Mammary epithelial cell (primary cell): ENCODE measurements at regions not wholly inside any gene's neighbourhood (a gene's known extent, or its start where the extent isn't known, plus 50 kb on each side); places are given as distances from the start of the nearest gene placed in this dataset.

Source experiments
- CTCF ChIP-seq, 2 donors: IDR thresholded peaks in 1 of 2; conservative IDR thresholded peaks in 1 of 2; 2 replicates each; pipeline ENCODE4 v1.5.1; 2011 to 2012; ENCODE audit warnings: inconsistent platforms in 2 of 2, low read length in 2 of 2, mild to moderate bottlenecking in 2 of 2, control low read depth in 1 of 2, low read depth in 1 of 2; ENCODE audit not compliant: insufficient read depth in 1 of 2; ENCODE audit errors: extremely low read depth in 1 of 2
- EZH2 ChIP-seq: IDR thresholded peaks from 2 replicates; pipeline ENCODE4 v1.6.1; 2012; ENCODE audit warnings: low read length, inconsistent platforms, borderline replicate concordance

GRCh38 chr7:17588730-17589129, 290.3 kb downstream of the AHR start:
- no peak for TF ChIP-seq CTCF (conservative IDR thresholded peaks at IDR 0.05 in 1 of 2, IDR thresholded peaks at IDR 0.05 in 1 of 2; ENCODE audit: extremely low read depth in 1 of 2, insufficient read depth in 1 of 2, low read depth in 1 of 2, low read length in 2 of 2)
- TF ChIP-seq EZH2: no peak
